MCF 10A (cell line): ENCODE measurements at regions not wholly inside any gene's neighbourhood (a gene's known extent, or its start where the extent isn't known, plus 50 kb on each side); places are given as distances from the start of the nearest gene placed in this dataset.

Experiments used
- BruUV-seq: library from RNA; stranded (reverse); fragments of 400-500 nt; replicated peaks from 2 replicates; lab custom pipeline; 2021; lab: Mats Ljungman, UMichigan
- CTCF ChIA-PET: fragments of 300-600 bp; sonication (Branson Sonifier 250); formaldehyde crosslinking; extraction: SDS; loops from one replicate; lab custom pipeline; 2021; ENCODE audit warnings: antibody characterized with exemption, inconsistent platforms; lab: Yijun Ruan, JAX
- POLR2A ChIA-PET: fragments of 300-600, 350-650 bp; sonication (Branson Sonifier 250); formaldehyde crosslinking; extraction: SDS; loops from one replicate; lab custom pipeline; 2020; ENCODE audit warnings: antibody characterized with exemption, inconsistent platforms; lab: Yijun Ruan, JAX
- DNase-seq: peaks from one replicate; pipeline ENCODE4 v3.0.0-alpha.2; 2018; ENCODE audit not compliant: unreplicated experiment
- H3K27ac Mint-ChIP-seq: one replicate; pipeline ENCODE4 v1.8.0; 2022; ENCODE audit warnings: mild to moderate bottlenecking, low read depth, mixed read lengths; ENCODE audit not compliant: unreplicated experiment
- H3K27me3 Mint-ChIP-seq: one replicate; pipeline ENCODE4 v1.8.0; 2022; ENCODE audit warnings: mixed read lengths; ENCODE audit not compliant: insufficient read depth, unreplicated experiment
- H3K36me3 Mint-ChIP-seq: one replicate; pipeline ENCODE4 v1.8.0; 2022; ENCODE audit warnings: mild to moderate bottlenecking, moderate library complexity, mixed read lengths; ENCODE audit not compliant: insufficient read depth, unreplicated experiment
- H3K4me1 Mint-ChIP-seq: one replicate; pipeline ENCODE4 v1.8.0; 2022; ENCODE audit warnings: mixed read lengths; ENCODE audit not compliant: insufficient read depth, unreplicated experiment
- H3K4me3 Mint-ChIP-seq: one replicate; pipeline ENCODE4 v1.8.0; 2022; ENCODE audit warnings: mild to moderate bottlenecking, moderate library complexity, mixed read lengths; ENCODE audit not compliant: unreplicated experiment
- H3K9me3 Mint-ChIP-seq: one replicate; pipeline ENCODE4 v1.8.0; 2022; ENCODE audit warnings: mixed read lengths; ENCODE audit not compliant: unreplicated experiment
- intact Hi-C: fragments of 100-400 bp; cut with micrococcal nuclease; formaldehyde crosslinking; loops from 2 replicates; pipeline ENCODE4 v1.14.1; 2022
- TF ChIP-seq, protein P1 (sequence below): fragments of 200-600 bp; IDR thresholded peaks from one replicate; pipeline ENCODE4 v1.8.0; 2022; ENCODE audit warnings: antibody characterized with exemption, mild to moderate bottlenecking; ENCODE audit not compliant: unreplicated experiment

DNA sequence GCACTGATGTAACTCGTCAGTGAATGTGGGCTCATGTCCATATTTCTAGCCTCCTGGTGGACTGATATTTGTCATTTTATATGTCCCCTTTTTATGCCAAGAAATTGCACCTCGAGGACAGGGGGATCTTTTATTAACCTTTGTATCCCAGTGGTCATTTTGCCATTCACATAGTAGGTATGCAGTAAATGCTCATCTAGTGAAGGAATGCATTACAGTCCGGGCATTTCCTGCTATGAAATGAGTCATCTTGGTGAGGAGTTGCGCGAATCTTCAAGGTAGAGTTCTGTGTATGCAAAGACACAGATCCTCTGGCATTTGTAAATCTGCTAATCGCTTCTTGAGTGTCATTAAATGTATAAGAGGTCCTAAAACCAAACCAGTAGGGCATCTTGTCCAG is 755.5 kb upstream of the ADAMTS16 start:
- ChIA-PET CTCF (no interaction called here), POLR2A (no interaction called here)
- intact Hi-C loops: no loop called here
- TF ChIP-seq, protein P1, sequence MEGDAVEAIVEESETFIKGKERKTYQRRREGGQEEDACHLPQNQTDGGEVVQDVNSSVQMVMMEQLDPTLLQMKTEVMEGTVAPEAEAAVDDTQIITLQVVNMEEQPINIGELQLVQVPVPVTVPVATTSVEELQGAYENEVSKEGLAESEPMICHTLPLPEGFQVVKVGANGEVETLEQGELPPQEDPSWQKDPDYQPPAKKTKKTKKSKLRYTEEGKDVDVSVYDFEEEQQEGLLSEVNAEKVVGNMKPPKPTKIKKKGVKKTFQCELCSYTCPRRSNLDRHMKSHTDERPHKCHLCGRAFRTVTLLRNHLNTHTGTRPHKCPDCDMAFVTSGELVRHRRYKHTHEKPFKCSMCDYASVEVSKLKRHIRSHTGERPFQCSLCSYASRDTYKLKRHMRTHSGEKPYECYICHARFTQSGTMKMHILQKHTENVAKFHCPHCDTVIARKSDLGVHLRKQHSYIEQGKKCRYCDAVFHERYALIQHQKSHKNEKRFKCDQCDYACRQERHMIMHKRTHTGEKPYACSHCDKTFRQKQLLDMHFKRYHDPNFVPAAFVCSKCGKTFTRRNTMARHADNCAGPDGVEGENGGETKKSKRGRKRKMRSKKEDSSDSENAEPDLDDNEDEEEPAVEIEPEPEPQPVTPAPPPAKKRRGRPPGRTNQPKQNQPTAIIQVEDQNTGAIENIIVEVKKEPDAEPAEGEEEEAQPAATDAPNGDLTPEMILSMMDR: no peak
- Mint-ChIP-seq H3K9me3 (no peaks in the 10 kb centered on the region), H3K4me3 (no peak overlapping the region), H3K27ac (no peak overlapping the region), H3K4me1 (peaks cover 5% of the 10 kb centered on the region), H3K27me3 (no peaks in the 10 kb centered on the region), H3K36me3 (no peaks in the 10 kb centered on the region)
- DNase-seq: peak; percentile 59
- no TSS peak for BruUV-seq

DNA sequence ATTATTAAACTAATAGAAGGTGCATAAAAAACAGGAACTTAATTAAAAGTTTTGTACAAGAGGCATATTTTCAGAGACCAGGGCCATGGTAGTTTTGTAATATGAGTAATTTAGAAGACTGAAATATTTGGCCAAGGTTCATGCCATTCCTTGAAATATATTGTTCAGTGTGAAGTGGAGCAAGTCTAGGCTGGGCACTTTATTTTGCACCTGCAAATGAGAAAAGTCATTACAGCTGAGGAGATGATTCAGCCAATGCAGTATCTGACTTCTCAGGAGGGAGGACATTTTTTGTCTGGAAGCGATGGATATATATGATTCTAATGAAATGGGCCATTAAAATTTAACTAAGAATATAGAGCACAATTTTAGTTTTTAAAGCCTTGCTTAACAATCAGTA is 754.0 kb upstream of the ADAMTS16 start:
- H3K27me3 Mint-ChIP-seq: no peaks in the 10 kb centered on the region
- POLR2A ChIA-PET: no interaction called here
- no peak for DNase-seq
- H3K36me3 Mint-ChIP-seq: no peaks in the 10 kb centered on the region
- peaks cover 5% of the 10 kb centered on the region for H3K4me1 Mint-ChIP-seq
- no TSS peak for BruUV-seq
- no peaks in the 10 kb centered on the region for H3K9me3 Mint-ChIP-seq
- no peak overlapping the region for H3K27ac Mint-ChIP-seq
- no peak overlapping the region for H3K4me3 Mint-ChIP-seq
- intact Hi-C loops: no loop called here
- CTCF ChIA-PET: no interaction called here
- TF ChIP-seq, protein P1: no peak

DNA sequence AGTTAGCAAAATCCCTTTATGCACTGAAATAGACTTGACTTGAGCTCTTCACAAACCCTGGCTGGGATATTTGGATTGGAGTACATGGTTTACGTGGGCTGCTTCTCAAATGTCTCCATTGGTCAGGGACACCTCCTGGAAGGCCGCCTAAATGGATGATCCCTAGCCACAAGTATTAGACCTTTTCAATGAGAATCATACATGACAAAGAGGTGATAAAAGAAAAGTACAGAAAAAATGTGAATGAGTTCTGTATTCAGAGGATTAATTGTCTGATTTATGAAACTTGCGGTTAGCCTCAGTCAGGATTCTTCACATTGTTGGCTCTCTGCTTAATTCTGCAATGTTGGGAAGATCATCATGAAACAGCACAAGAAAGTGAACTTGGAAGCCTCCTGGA is 752.8 kb upstream of the ADAMTS16 start:
- Mint-ChIP-seq H3K9me3 (no peaks in the 10 kb centered on the region), H3K27me3 (no peaks in the 10 kb centered on the region), H3K36me3 (no peaks in the 10 kb centered on the region), H3K4me1 (peaks cover 5% of the 10 kb centered on the region), H3K4me3 (no peak overlapping the region), H3K27ac (no peak overlapping the region)
- POLR2A ChIA-PET: no interaction called here
- no TSS peak for BruUV-seq
- CTCF ChIA-PET: interaction anchor here (0.7 kb wide), 1 partner anchor 575 kb away, joined by 3 read pairs; no protein-coding TSS in a partner anchor
- intact Hi-C loops: no loop called here
- TF ChIP-seq, protein P1: no peak
- DNase-seq: peak; percentile 66

DNA sequence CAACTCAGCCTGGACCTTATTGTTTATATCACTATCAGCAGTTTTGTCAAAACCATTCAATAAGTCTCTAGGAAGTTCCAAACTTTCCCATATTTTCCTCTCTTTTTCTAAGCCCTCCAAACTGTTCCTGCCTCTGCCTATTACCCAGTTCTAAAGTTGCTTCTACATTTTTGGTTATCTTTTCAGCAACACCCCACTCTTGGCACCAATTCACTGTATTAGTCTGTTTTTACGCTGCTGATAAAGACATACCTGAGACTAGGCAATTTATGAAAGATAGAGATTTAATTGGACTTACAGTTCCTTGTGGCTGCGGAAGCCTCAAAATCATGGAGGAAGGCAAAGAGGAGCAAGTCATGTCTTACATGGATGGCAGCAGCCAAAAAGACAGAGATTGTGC is 744.4 kb upstream of the ADAMTS16 start:
- H3K4me1 Mint-ChIP-seq: no peaks in the 10 kb centered on the region
- H3K36me3 Mint-ChIP-seq: no peaks in the 10 kb centered on the region
- intact Hi-C loops: no loop called here
- ChIA-PET POLR2A (no interaction called here), CTCF (no interaction called here)
- DNase-seq: no peak
- TF ChIP-seq, protein P1: no peak
- peaks cover 34% of the 10 kb centered on the region for H3K9me3 Mint-ChIP-seq
- H3K4me3 Mint-ChIP-seq: no peak overlapping the region
- H3K27ac Mint-ChIP-seq: no peak overlapping the region
- no peaks in the 10 kb centered on the region for H3K27me3 Mint-ChIP-seq
- no TSS peak for BruUV-seq
